ACC112 (cell line): ENCODE measurements at regions not wholly inside any gene's neighbourhood (a gene's known extent, or its start where the extent isn't known, plus 50 kb on each side); places are given as distances from the start of the nearest gene placed in this dataset.

Experiments used
- H2AFZ ChIP-seq: fragments of 200-600 bp; sonication (generic); one replicate; pipeline ENCODE4 v1.6.0; 2017; ENCODE audit warnings: antibody characterized with exemption, low read length; ENCODE audit not compliant: unreplicated experiment
- H3K27ac ChIP-seq: fragments of 200-600 bp; sonication (generic); 2 replicates; pipeline ENCODE4 v1.5.1; 2014; ENCODE audit warnings: low read depth, mild to moderate bottlenecking, antibody characterized with exemption, low read length, moderate library complexity
- H3K27me3 ChIP-seq: fragments of 200-600 bp; sonication (generic); 2 replicates; pipeline ENCODE4 v1.6.1; 2014; ENCODE audit warnings: mild to moderate bottlenecking, antibody characterized with exemption, low read length, moderate library complexity, mixed read lengths; ENCODE audit not compliant: insufficient read depth
- H3K36me3 ChIP-seq: fragments of 200-600 bp; sonication (generic); 2 replicates; pipeline ENCODE4 v1.6.1; 2016; ENCODE audit warnings: mild to moderate bottlenecking, antibody characterized with exemption, low read length, moderate library complexity, mixed read lengths; ENCODE audit not compliant: insufficient read depth
- H3K4me1 ChIP-seq: fragments of 200-600 bp; sonication (generic); one replicate; pipeline ENCODE4 v1.6.1; 2016; ENCODE audit warnings: low read length, mixed read lengths; ENCODE audit not compliant: insufficient read depth, unreplicated experiment, control insufficient read depth
- H3K4me3 ChIP-seq: fragments of 200-600 bp; sonication (generic); 2 replicates; pipeline ENCODE4 v1.5.1; 2014; ENCODE audit warnings: mild to moderate bottlenecking, low read depth, low read length
- H3K79me2 ChIP-seq: fragments of 200-600 bp; sonication (generic); one replicate; pipeline ENCODE4 v1.6.0; 2016; ENCODE audit warnings: low read length; ENCODE audit not compliant: control insufficient read depth, unreplicated experiment, insufficient read depth

DNA sequence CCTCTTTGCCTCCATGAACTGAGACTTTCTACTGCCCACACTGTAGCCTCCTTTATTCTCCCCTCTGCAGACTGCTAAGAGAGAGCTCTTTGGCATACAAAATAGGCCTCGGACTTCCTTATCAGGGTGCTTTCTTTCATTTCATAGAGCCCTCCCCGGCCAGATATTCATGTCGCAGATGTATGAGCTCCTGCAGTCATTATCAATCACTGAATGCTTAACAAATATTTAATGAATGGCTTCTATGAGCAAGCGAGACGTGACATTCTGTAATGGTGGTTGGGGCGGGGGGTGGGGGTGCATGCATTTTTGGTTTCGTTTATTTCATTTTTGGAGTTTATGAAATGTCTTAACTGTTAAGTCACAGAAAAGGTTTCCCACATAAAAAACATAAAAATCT lies 344.8 kb upstream of the KAZN start:
- no peak overlapping the region for H2AFZ ChIP-seq
- H3K4me3 ChIP-seq, result no peak overlapping the region

DNA sequence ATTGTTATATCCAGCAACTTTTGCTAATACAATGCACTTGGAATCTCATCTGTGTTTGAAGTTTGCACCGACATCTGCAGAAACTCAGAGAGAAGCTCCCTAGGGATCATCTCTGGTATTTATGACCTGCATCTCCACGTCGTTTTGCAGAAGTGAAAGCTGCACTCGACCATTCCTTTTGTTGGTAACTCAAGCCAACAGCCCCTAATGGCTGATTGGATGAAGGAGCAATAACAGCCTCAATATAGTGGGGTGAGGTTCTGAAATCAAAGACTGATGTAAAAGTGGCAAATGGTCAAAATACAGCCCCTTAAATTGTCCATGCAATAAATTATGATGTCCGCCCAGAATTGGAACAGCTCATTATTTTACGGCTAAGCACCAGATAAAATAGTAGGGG lies 344.2 kb upstream of the KAZN start:
- Histone ChIP-seq H3K79me2 (no peaks in the 10 kb centered on the region), H2AFZ (no peak overlapping the region), H3K27ac (no peak overlapping the region), H3K4me1 (no peaks in the 10 kb centered on the region), H3K4me3 (no peak overlapping the region), H3K36me3 (no peaks in the 10 kb centered on the region), H3K27me3 (no peaks in the 10 kb centered on the region)

More for the DNA sequence above, 344.8 kb upstream of the KAZN start:
- no peaks in the 10 kb centered on the region for H3K36me3 ChIP-seq
- H3K79me2 ChIP-seq, result no peaks in the 10 kb centered on the region
- no peaks in the 10 kb centered on the region for H3K4me1 ChIP-seq
- no peaks in the 10 kb centered on the region for H3K27me3 ChIP-seq
- H3K27ac ChIP-seq, result no peak overlapping the region

DNA sequence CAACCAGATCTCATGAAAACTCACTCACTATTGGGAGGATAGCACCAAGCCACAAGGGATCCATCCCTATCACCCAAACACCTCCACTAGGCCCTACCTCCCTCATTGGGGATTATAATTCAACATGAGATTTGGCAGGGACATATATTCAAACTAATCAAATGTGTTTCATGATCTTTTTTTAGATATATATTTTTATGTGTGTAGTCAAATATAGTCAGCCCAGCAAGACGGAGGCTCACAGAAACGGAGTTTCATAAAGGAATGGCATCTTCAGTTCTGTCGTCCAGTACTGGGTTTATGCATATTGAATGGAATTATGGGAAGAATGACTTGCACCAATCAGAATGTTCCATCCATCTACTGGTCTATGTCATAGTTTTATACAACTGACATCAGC lies 343.3 kb upstream of the KAZN start:
- no peaks in the 10 kb centered on the region for H3K27me3 ChIP-seq
- H3K27ac ChIP-seq, result no peak overlapping the region
- H3K36me3 ChIP-seq, result no peaks in the 10 kb centered on the region
- H3K4me1 ChIP-seq, result no peaks in the 10 kb centered on the region
- no peak overlapping the region for H2AFZ ChIP-seq
- H3K4me3 ChIP-seq, result no peak overlapping the region
- H3K79me2 ChIP-seq, result no peaks in the 10 kb centered on the region

DNA sequence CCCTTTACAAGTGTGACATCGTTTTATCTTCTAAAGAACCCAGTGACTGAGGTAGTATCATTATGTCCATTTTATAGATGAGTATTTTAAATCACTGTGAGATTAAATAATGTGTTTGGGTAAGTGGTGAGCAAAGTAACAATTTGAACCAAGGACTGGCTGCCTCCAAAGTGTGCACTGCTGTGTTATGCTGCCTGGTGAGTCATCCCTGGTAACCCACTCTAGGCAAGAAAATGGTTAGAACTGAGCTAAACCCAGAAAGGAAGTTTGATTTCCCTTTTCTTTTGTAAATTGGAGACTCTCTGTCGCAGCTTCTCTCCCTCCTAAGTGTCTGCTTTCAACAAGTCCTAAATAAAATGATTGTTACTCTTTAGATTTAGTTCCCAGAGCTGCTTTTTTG lies 342.8 kb upstream of the KAZN start:
- Histone ChIP-seq H3K4me1 (no peaks in the 10 kb centered on the region), H3K4me3 (no peak overlapping the region), H3K27ac (no peak overlapping the region), H2AFZ (no peak overlapping the region), H3K36me3 (no peaks in the 10 kb centered on the region), H3K27me3 (no peaks in the 10 kb centered on the region), H3K79me2 (no peaks in the 10 kb centered on the region)

DNA sequence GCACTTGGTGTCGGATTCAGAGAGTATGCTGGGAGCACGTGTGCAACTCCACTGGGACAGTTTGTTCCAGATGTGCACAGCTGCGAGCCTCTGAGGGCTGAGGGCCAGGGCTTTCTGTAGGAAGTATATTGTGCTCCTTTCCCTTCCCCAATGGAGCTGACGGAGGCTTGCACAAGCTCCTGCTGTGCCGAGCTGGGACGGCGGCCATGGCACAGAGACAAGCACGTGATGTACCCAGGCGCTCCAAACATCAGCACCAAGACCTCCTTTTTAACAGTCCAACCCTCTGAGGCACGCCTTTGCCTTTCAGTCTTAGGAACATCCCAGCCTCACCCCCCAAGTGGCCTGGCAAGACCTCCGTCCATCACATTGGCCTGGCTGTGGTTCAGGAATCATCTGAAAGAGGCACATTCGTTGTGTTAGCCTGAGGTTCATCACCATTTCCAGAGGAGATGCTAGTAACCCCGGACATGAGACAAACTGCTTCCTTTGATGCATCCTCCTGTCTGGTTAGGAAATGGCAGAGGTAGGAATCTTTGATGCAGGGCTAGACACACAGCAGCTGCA lies 339.2 kb upstream of the KAZN start:
- H3K79me2 ChIP-seq, result no peaks in the 10 kb centered on the region
- no peak overlapping the region for H3K4me3 ChIP-seq
- no peak overlapping the region for H3K27ac ChIP-seq
- H2AFZ ChIP-seq, result no peak overlapping the region
- H3K36me3 ChIP-seq, result no peaks in the 10 kb centered on the region
- H3K27me3 ChIP-seq, result no peaks in the 10 kb centered on the region
- no peaks in the 10 kb centered on the region for H3K4me1 ChIP-seq

DNA sequence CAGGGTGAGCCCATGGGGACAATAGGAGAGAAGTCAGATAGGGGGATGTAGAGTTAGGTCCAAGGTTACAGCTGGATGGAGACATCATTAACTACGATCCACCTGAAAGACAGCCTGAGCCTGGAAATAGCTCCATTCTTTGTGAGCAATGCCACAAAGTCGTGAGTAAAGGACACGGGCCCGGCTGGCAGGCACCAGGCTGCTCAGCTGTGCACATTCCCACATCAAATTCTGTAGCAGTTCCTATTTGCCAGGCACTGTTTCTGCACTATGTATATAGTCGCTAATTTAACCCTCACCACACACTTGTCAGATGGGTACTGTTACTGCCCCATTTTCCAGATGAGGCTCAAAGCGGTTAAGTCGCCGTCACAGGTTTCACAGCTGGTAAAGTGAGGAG lies 338.0 kb upstream of the KAZN start:
- H3K79me2 ChIP-seq, result no peaks in the 10 kb centered on the region
- no peak overlapping the region for H3K4me3 ChIP-seq

DNA sequence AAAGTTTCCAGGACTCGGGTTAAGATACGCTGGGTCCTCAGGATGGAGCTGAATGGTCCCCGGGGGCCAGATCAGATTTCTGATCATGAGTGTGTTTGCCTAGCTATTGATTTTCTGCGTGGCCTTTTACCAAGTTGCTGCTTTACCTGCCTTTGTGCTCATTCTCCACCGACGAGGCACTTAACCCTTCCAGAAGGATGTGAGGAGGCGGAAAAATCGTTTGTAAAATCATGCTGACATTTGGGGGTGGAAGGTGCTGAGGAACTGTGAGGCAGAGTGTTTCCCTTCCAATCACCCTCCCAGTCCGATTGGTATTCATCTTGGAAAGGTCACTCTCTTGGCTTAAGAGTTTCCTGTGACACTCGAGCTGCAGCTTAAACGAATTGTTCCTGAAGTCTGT lies 337.1 kb upstream of the KAZN start:
- Histone ChIP-seq H3K4me3 (no peak overlapping the region), H3K4me1 (no peaks in the 10 kb centered on the region), H3K27ac (no peak overlapping the region), H3K36me3 (no peaks in the 10 kb centered on the region), H3K79me2 (no peaks in the 10 kb centered on the region), H2AFZ (no peak overlapping the region), H3K27me3 (no peaks in the 10 kb centered on the region)

More for the DNA sequence above, 338.0 kb upstream of the KAZN start:
- H3K4me1 ChIP-seq, result no peaks in the 10 kb centered on the region
- H3K36me3 ChIP-seq, result no peaks in the 10 kb centered on the region
- H3K27ac ChIP-seq, result no peak overlapping the region
- H2AFZ ChIP-seq, result no peak overlapping the region
- no peaks in the 10 kb centered on the region for H3K27me3 ChIP-seq

DNA sequence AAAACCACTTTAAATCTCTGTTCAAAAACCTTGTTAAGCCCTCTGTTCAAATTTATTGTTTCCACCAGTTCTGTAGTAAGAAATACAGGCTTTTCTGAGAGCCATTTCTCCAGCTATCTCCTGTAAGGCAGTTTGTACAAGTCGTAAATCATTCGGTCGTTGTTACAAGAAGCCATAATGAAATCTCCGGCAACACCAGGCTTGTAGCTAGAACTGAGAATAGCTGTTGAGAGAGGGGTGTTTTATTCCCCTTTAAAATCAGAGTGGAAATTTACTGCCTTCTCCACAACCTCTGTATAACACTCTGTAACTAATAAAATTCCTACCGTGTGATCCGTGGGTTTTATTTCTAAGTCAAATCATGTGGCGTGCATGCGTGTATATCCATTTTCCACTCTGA lies 335.8 kb upstream of the KAZN start:
- Histone ChIP-seq H3K36me3 (no peaks in the 10 kb centered on the region), H3K27ac (no peak overlapping the region), H2AFZ (no peak overlapping the region), H3K79me2 (no peaks in the 10 kb centered on the region), H3K4me3 (no peak overlapping the region), H3K4me1 (no peaks in the 10 kb centered on the region), H3K27me3 (no peaks in the 10 kb centered on the region)

DNA sequence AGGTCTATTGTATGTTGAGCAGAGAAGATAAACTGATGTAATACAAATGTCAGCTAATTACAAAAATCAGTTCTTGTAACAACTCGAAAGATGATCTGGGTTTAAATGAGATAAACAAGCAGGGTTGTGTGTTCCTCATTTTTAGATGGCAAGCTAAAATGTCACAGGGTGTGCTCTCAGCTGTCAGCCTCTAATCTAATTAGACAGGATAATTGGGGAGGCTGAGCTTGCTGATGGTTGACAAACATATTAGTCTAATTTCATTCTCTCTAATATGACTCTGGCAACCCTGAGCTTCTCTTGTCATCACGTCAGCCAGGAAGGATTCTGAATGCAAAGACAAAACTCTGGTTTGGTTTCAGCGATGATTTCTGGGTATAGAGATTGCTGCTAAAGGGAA lies 335.3 kb upstream of the KAZN start:
- no peak overlapping the region for H3K4me3 ChIP-seq
- no peak overlapping the region for H2AFZ ChIP-seq
- H3K36me3 ChIP-seq, result no peaks in the 10 kb centered on the region
- no peaks in the 10 kb centered on the region for H3K4me1 ChIP-seq
- H3K27ac ChIP-seq, result no peak overlapping the region
- no peaks in the 10 kb centered on the region for H3K79me2 ChIP-seq
- no peaks in the 10 kb centered on the region for H3K27me3 ChIP-seq

DNA sequence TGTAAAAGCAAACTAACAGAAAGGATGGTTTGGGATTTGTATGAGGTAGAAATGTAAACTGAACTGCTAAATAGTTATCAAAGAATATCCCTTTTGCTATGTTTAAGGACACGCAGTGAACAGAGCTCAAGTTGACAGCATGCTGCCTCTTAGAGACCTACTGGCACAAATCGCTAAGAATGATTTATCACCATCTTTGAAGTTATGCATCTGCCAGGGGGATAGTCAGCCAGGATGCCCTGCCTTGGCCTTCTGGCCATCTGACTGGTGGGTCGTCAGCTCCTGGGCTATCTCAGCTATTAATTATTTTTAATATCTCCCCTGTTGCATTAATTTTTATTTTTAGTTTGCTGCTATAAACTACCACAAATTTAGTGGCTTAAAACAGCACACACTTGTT lies 334.8 kb upstream of the KAZN start:
- Histone ChIP-seq H3K27ac (no peak overlapping the region), H3K79me2 (no peaks in the 10 kb centered on the region), H3K4me1 (no peaks in the 10 kb centered on the region), H3K36me3 (no peaks in the 10 kb centered on the region), H2AFZ (no peak overlapping the region), H3K27me3 (no peaks in the 10 kb centered on the region), H3K4me3 (no peak overlapping the region)

DNA sequence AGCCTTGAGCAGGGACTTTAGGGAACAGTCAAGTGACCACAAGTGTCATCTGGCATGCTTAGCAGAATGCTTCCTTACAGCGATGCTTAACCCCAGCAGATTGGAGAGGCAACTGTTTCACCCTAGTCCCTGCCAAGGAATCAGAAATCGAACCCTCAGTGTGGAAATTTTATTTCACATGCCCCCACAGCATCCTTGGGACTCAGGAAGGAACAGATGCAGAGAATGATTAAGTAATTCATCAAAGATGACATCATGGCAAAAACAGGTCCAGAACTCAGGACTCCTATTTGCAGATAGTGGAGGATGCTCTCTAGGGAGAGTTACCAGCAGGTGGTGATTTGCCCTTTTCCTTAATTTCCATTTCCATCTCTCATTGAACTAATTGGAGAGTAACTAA lies 333.0 kb upstream of the KAZN start:
- Histone ChIP-seq H3K27ac (no peak overlapping the region), H2AFZ (no peak overlapping the region), H3K79me2 (no peaks in the 10 kb centered on the region), H3K36me3 (no peaks in the 10 kb centered on the region), H3K27me3 (no peaks in the 10 kb centered on the region), H3K4me1 (no peaks in the 10 kb centered on the region), H3K4me3 (no peak overlapping the region)
